ENCODE measurements at regions not wholly inside any gene's neighbourhood (a gene's known extent, or its start where the extent isn't known, plus 50 kb on each side); places are given as distances from the start of the nearest gene placed in this dataset.
A peak's percentile ranks its signal among the peaks of the same experiment; 100 is the strongest.
"Not testable (repeated sequence)": the region's sequence is repeated elsewhere in the genome, so short reads cannot be mapped to it uniquely, and the experiment has no call there.

DNA sequence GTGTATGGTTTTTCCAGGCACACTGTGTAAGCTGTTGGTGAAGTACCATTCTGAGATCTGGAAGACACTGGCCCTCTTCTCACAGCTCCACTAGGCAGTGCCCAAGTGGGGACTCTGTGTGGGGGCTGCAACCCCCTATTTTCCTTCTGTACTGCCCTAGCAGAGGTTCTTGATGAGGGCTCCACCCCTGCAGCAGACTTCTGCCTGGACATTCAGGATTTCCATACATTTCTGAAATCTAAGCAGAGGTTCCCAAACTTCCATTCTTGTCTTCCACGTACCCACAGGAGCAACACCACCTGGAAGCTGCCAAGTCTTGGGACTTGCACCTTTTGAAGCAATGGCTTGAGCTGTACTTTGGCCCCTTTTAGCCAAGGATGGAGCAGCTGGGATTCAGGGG lies 85.2 kb upstream of the PRMT8 start:
- no peak overlapping the region for H3K27ac Mint-ChIP-seq
- no peak for ATAC-seq
- H3K36me3 Mint-ChIP-seq = peaks cover 16 to 30% of the 10 kb centered on the region in 2 donors
- H3K9me3 Mint-ChIP-seq = peaks cover 29 to 30% of the 10 kb centered on the region in 2 donors
- no peak for DNase-seq (ENCODE audit: low spot score in 2 of 2)

DNA sequence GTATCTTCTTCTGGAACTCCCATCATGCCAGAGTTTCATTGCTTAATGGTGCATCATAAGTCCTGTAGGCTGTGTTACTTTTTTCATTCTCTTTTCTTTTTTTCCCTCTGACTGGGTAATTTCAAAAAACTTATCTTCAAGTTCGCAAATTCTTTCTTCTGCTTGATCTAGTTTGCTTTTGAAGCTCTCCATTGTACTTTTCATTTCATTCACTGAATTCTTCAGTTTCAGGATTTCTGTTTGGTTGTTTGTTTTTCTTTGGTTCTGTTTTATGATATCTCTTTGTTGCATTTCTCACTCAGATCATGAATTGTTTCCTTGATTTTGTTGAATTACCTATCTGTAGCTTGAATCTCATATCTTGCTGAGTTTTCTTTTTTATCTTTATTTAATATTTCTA lies 83.3 kb upstream of the PRMT8 start:
- Mint-ChIP-seq H3K9me3 (peaks cover 29 to 30% of the 10 kb centered on the region in 2 donors), H3K27ac (no peak overlapping the region), H3K36me3 (peaks cover 16 to 30% of the 10 kb centered on the region in 2 donors)
- DNase-seq (ENCODE audit: low spot score in 2 of 2) (no peak), ATAC-seq (no peak)

DNA sequence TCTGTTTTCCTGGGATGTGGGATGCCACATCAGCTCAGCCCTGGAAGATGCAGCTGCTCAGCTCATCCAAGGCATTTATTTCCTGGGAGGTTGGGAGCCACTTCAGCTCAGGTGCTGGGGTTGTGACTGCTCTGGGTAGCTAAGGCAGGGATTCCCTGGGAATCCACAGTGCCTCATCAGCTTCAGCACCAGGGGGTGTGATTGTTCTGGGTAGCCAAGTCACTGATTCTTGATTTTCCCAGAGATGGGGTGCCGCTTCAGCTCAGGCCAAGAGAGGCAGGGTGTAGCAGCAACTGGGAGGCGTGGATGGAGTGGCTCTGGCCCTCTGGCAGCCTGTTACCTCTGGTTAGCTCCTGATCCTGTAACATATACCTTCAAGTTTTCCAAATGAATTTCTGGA lies 81.3 kb upstream of the PRMT8 start:
- DNase-seq (ENCODE audit: low spot score in 2 of 2) = no peak
- no peak overlapping the region for H3K27ac Mint-ChIP-seq
- H3K36me3 Mint-ChIP-seq = peaks cover 16 to 30% of the 10 kb centered on the region in 2 donors
- ATAC-seq = no peak
- peaks cover 25 to 30% of the 10 kb centered on the region in 2 donors for H3K9me3 Mint-ChIP-seq

DNA sequence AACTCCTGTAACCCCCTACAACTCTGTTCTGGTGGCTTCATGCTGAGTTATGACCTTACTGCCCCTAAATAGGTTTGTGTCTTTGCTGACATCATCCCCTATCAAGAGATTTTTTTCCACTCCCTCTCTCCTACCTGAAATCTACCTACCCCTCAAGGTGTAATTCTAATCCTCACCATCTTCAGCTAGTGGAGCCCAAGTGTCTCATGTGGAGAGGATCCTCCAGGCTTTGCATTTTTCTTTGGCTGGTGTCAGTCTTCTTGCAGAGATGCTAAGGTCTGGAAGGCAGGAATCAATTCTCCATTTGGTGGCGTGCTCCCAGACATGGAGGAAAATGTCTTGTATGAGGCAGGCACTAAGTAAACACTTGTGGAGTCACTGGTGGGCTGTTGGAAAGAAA lies 74.8 kb upstream of the PRMT8 start:
- H3K9me3 Mint-ChIP-seq = no peaks in the 10 kb centered on the region
- ATAC-seq (no peak), DNase-seq (ENCODE audit: low spot score in 2 of 2) (no peak)
- H3K36me3 Mint-ChIP-seq = no peaks in the 10 kb centered on the region
- no peak overlapping the region for H3K27ac Mint-ChIP-seq

DNA sequence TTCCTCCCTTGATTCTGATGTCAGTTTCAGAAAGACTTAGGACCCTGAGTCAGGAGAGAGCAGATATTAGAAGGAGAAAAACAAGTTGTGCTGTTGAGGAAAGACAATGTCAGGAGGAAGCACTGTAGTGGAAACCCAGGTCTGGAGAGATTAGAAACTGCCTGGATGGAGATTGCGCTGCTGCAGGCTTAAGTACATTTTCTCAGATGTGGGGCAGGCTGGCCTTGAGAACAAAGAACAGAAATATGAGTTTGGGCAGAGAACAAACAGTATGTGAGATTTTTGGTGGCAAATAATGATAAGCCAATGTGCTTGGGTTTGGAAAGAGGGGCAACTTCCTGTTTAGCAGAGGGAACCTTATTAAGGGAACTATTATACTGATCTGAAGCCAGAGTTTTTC lies 74.3 kb upstream of the PRMT8 start:
- no peak for ATAC-seq
- Mint-ChIP-seq H3K9me3 (no peaks in the 10 kb centered on the region), H3K27ac (no peak overlapping the region)

DNA sequence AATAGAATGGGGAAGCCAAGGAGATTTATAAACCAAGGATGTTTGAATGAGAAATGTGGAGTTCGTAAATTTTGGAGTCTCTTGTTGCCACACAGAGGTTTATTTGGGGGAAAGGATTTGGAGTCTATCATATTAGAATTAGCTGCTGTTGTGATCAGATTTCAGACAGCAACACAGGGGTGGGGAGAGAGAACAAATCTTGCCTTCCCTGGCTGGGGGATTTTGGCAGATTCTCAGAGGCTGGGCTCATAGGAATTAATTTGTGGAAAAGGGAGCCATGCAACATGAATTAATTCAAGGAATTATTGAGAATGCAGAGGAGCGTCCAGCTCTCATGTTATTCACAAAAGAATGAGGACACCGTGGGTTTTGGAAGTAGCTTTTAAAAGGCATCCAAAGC lies 73.9 kb upstream of the PRMT8 start:
- no peaks in the 10 kb centered on the region for H3K36me3 Mint-ChIP-seq
- no peak overlapping the region for H3K27ac Mint-ChIP-seq
- no peaks in the 10 kb centered on the region for H3K9me3 Mint-ChIP-seq
- ATAC-seq = no peak
- DNase-seq (ENCODE audit: low spot score in 2 of 2) = no peak

More for the DNA sequence above, 74.3 kb upstream of the PRMT8 start:
- DNase-seq (ENCODE audit: low spot score in 2 of 2) = no peak
- H3K36me3 Mint-ChIP-seq = no peaks in the 10 kb centered on the region

DNA sequence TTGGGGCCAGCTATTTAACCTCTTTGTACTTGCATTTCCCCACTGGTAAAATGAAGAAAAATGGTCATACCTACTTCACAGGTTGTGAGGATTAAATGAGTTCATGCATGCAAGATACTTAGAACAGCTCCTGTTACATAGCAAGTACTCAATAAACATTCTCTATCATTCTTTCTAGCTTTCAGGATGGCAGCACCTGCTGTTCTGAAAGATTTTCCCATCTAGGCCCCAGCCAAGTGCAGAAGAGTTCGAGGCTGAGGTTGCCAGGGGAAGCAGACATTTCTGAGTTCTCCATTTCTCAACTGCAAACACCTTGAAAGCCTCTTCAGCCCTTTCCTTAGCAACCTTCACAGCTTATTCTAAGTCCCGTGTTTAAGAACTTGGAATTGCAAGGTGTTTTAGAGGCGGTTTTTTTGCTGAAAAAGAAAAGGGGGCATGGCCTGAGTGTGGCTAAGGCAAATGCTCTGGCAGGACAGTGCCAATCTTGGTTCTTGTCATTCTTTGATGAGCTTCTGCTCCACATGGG lies 73.0 kb upstream of the PRMT8 start:
- DNase-seq (ENCODE audit: low spot score in 2 of 2) (no peak), ATAC-seq (no peak)
- Mint-ChIP-seq H3K36me3 (no peaks in the 10 kb centered on the region), H3K9me3 (no peaks in the 10 kb centered on the region), H3K27ac (no peak overlapping the region)

DNA sequence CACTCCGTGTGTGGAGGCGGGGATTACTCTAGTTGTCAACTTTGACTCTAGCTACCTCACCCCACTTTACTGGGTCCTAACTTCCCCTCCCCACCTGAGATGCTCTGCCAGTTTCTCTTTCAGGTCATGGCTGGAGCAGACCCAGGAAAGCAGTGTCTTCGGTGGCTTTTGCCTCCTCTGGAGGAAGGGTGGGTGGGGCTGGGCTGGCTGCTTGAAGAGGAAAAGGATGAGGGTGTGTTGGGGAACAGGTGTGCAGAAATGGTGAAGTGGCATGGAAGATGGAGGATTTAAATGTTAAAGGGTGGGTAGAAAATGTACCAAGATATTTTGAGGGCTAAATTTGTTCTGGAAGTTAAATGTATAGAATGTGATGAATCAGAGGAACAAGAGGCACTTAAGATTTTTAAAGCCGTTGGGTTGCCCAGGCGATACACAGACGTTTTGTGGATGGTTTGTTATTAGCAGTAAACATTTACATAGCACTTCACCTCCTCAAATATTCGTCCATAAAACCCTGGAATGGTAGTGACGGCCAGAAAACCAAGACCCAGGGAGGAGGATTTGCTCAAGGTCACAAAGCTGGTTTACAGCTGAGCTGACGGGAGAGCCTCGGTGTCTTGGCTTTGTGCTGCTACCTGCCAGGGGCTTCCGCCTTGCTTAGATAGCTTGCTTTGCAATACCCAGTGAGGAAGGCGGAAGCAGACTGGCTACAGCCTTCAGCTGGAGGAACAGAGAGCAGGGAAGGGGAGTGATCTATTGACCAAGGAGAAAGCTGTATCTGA lies 72.2 kb upstream of the PRMT8 start:
- H3K9me3 Mint-ChIP-seq = no peaks in the 10 kb centered on the region
- DNase-seq (ENCODE audit: low spot score in 2 of 2) (no peak), ATAC-seq (no peak)
- no peaks in the 10 kb centered on the region for H3K36me3 Mint-ChIP-seq
- H3K27ac Mint-ChIP-seq = no peak overlapping the region

DNA sequence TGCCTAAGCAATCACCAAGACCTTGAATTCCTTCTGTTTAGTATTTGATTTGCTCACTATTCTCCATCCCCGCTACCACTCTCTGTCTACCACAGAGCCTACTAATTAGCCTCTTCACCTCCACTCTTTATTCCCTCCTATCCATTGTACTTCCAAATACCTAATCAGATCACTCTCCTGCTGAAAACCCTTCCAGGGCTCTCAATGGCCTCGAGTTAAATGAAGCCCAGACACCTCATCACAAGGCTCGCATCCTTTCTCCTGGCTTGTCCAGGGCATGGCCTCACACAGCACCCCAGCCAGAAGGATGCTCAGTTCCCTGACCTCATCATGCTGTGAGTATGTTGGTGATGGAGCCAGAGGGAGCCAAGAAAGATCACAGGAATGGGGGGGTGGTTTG lies 71.4 kb upstream of the PRMT8 start:
- H3K27ac Mint-ChIP-seq = no peak overlapping the region
- no peaks in the 10 kb centered on the region for H3K36me3 Mint-ChIP-seq
- H3K9me3 Mint-ChIP-seq = no peaks in the 10 kb centered on the region
- ATAC-seq = no peak
- no peak for DNase-seq (ENCODE audit: low spot score in 2 of 2)

DNA sequence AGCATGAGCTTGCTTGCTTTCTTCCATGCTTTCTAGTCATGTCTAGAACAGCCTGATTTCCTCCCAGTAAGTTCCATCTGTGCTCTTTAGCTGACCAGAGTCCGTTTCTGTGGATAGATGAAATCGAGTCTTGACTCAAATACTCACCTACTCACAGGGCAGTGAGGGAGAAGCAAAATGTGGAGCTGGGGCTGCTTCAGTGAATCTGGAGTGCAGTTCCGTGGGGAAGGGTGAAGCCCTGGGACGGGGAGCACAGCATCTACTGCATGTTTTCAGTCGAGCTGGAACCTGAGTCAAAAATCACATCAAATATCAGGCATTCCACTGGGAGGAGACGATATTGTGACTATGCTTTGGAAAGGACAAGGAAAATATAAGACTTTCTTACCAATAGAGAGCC lies 70.3 kb upstream of the PRMT8 start:
- no peak for DNase-seq (ENCODE audit: low spot score in 2 of 2)
- no peak for ATAC-seq
- H3K36me3 Mint-ChIP-seq = no peaks in the 10 kb centered on the region
- H3K9me3 Mint-ChIP-seq = no peaks in the 10 kb centered on the region
- no peak overlapping the region for H3K27ac Mint-ChIP-seq

DNA sequence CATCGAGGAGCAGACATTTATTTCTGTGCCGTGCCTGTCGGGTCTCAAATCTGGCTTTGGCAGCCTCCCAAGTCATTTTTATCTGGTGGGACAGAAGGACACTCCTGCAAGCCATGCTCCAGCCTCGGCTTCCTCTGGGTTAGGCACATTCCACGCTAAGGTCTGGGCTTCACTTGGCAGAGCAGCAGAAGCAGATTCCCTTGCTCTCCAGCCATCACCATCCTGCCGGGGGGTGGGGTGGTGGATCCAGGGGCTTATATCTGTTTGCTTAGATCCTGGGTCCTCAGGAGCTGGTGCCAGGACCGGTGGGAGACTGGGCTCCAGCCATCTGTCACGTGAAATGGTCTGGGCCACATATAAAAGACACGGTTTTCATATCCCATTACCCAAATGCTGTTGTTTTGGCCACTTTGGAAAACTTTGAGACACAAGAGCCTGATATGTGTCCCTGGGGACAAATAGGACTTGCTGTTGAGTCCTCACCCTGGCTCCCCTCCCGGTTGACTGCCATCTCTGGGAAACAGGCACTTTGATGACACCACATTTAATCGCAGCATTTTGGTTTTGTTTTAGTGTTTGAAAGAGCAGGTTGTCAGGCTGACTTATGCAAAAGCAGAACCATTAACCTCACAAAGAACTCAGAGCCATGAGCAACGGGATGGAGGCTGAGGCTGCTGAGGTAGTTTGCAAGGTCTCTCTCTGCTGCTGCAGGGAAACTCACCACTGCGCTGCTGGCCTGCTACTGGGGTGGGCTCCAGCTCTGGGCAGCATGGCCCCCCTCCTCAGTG lies 69.6 kb upstream of the PRMT8 start:
- ATAC-seq (no peak), DNase-seq (ENCODE audit: low spot score in 2 of 2) (no peak)
- Mint-ChIP-seq H3K9me3 (no peaks in the 10 kb centered on the region), H3K36me3 (no peaks in the 10 kb centered on the region), H3K27ac (no peak overlapping the region)

DNA sequence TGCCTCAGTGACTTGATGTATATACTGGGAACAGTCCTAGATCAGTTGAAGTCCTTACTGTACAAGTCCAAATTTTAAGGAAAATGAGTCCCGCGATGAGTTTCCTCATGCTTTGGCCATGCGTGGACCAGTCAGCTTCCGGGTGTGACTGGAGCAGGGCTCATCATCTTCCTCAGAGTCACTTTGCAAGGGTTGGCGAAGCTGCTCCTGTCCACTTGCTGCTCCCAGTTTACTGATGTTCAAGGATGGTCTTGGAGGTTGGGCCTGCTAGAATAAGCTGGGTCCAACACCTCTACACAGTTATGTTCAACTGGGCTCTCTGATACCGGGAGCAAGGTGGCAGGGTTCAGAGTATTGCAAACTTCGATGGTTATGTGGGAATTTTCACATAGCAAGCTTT lies 66.2 kb upstream of the PRMT8 start:
- H3K9me3 Mint-ChIP-seq; DNase-seq (ENCODE audit: low spot score in 2 of 2): not testable (repeated sequence)

DNA sequence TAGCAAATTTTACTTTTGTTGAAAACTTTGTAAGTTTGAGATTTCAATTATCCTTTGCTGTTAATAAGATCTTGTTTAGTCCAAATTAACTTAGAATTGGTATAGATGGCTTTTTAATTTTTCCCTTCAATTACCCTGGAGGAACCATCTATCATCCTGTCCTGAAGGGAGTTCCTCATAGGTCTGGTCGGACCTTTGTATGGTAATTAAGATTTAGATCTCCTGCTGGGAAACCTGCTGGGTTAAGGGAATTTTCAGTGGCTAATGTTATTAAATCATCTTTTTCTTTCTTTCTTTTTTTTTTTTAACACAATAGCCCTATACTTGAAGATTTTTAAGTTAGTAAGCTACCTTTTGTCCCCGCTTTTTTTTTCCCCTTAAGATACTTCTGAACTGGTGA lies 63.0 kb upstream of the PRMT8 start:
- no peak for ATAC-seq
- Mint-ChIP-seq H3K36me3 (peaks cover 9 to 26% of the 10 kb centered on the region in 2 donors), H3K9me3 (peaks cover 7 to 14% of the 10 kb centered on the region in 2 donors), H3K27ac (no peak overlapping the region)
- DNase-seq (ENCODE audit: low spot score in 2 of 2) = no peak

More for the DNA sequence above, 66.2 kb upstream of the PRMT8 start:
- H3K27ac Mint-ChIP-seq, H3K36me3 Mint-ChIP-seq, ATAC-seq: not testable (repeated sequence)

DNA sequence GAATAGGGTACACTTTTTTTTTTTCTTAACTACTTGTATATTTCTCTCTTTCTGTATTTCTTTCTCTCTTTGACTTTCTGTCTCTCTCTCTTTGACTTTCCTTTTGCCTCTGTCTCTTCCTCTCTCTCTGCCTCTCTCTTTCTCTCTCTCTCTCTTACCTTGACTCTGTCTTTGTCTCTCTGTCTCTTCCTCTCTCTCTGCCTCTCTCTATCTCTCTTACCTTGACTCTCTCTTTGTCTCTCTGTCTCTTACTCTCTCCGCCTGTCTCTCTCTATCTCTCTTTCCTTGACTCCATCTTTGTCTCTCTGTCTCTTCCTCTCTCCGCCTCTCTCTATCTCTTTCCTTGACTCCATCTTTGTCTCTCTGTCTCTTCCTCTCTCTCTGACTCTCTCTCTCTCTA lies 62.4 kb upstream of the PRMT8 start:
- ATAC-seq (no peak), DNase-seq (ENCODE audit: low spot score in 2 of 2) (no peak)
- peaks cover 7 to 14% of the 10 kb centered on the region in 2 donors for H3K9me3 Mint-ChIP-seq
- H3K27ac Mint-ChIP-seq = no peak overlapping the region
- peaks cover 9 to 26% of the 10 kb centered on the region in 2 donors for H3K36me3 Mint-ChIP-seq

DNA sequence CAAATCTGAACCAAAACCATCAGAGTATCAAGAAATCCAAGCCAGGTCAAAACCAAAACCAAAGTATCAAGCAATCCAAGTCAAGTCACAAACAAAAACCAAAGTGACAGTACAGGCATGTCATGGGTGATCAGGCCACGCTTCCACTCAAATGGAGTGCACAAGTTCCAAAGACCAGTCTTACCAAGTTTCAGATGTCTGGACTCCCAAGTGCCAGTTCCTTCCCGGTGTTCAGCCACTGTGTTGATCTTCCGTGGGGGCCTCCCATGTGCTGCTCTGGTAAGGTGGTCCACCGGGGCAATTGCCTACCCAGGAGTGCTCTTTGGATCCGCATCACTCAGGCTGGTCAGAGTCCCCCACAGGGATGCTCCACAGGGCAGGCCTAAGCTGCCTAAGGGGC lies 61.5 kb upstream of the PRMT8 start:
- Mint-ChIP-seq H3K36me3 (peaks cover 9 to 26% of the 10 kb centered on the region in 2 donors), H3K9me3 (peaks cover 7 to 14% of the 10 kb centered on the region in 2 donors)
- not testable (repeated sequence) for H3K27ac Mint-ChIP-seq; DNase-seq (ENCODE audit: low spot score in 2 of 2); ATAC-seq

DNA sequence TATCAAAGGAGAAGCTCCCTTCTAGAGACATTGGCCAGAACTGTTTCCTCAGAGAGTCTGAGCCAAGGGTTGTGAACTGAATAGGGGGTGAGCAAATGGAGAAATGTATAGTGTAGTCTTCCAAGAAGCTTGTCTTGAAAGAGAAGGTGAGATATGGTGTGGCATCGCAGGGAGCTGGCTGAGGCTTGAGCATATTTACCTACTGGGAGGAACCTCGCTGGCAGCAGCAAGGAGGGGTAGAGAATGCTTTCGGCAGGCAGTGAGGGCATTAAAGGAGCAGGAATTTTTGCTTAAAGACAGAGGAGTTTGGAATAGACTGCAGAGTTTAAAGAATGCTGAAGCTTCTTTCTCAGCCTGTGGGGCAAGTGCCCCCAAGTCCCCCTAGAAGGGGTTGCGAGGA lies 59.3 kb upstream of the PRMT8 start:
- H3K9me3 Mint-ChIP-seq = peaks cover 7 to 14% of the 10 kb centered on the region in 2 donors
- H3K27ac Mint-ChIP-seq = peak overlapping the region in 1 of 2 donors; percentile 9
- peaks cover 9 to 26% of the 10 kb centered on the region in 2 donors for H3K36me3 Mint-ChIP-seq
- no peak for DNase-seq (ENCODE audit: low spot score in 2 of 2)
- ATAC-seq = no peak

DNA sequence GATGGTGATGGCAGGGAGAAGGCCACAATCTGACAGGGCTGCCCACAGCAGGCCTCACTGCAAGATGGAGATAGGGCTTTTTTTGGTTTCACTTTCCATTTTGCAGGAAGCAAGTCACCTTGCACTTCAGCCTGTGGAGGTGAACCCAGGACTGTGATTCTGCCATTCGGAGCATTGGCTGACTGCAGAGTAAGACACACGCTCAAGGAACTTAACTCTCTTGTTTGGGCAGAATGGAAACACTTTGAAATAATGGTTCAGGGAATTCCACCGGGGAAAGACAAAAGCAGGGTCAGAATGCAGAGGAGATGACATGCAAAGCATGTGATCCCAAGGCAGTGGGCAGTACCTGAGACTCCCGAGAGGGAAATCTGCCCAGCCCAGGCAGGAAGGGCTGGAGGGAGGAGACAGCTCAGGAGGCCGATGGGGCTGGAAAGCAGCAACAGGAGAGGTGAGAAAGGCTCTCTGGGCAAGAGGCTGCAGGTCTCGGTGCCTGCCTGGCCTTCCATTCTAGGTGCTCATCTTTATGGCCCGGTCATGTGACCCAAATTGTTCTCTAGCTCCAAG lies 58.7 kb upstream of the PRMT8 start:
- H3K9me3 Mint-ChIP-seq = peaks cover 7 to 14% of the 10 kb centered on the region in 2 donors
- H3K27ac Mint-ChIP-seq = peak overlapping the region in 1 of 2 donors; percentile 9
- H3K36me3 Mint-ChIP-seq = peaks cover 9 to 26% of the 10 kb centered on the region in 2 donors
- ATAC-seq (peak in 1 of 2 donors; percentile 11), DNase-seq (ENCODE audit: low spot score in 2 of 2) (no peak)

All from activated naive CD4-positive, alpha-beta T cell treated with anti-CD3 and anti-CD28 coated beads, Interleukin-2, amount 50 U/mL, for 72 hours (primary cell).